GM12865 (cell line): ENCODE measurements at regions not wholly inside any gene's neighbourhood (a gene's known extent, or its start where the extent isn't known, plus 50 kb on each side); places are given as distances from the start of the nearest gene placed in this dataset.

ENCODE experiments used
- DNase-seq: peaks from one replicate; pipeline ENCODE4 v3.0.0; 2010; ENCODE audit warnings: low read depth
- H3K4me3 ChIP-seq: 2 replicates; pipeline ENCODE4 v1.5.1; 2011; ENCODE audit warnings: mild to moderate bottlenecking, low read depth, low read length, control low read depth
- CTCF ChIP-seq: IDR thresholded peaks from 2 replicates; pipeline ENCODE4 v1.5.1; 2011; ENCODE audit warnings: low read length, control low read depth, low read depth, inconsistent platforms; ENCODE audit not compliant: insufficient read depth; ENCODE audit errors: missing control alignments

- TF ChIP-seq CTCF, result no peak
- no peak overlapping the region for H3K4me3 ChIP-seq
- DNase-seq, result no peak
These were observed 353.0 kb downstream of the NDFIP2 start for GRCh38 chr13:79833991-79834390.

- DNase-seq, result no peak
- no peak for TF ChIP-seq CTCF
- H3K4me3 ChIP-seq, result no peak overlapping the region
These were observed 350.6 kb downstream of the NDFIP2 start for GRCh38 chr13:79831556-79831955.

GRCh38 chr13:79830945-79831344, 350.0 kb downstream of the NDFIP2 start:
- no peak for TF ChIP-seq CTCF
- no peak for DNase-seq
- no peak overlapping the region for H3K4me3 ChIP-seq

- no peak for TF ChIP-seq CTCF
- DNase-seq, result no peak
- no peak overlapping the region for H3K4me3 ChIP-seq
These were observed 349.5 kb downstream of the NDFIP2 start for GRCh38 chr13:79830426-79830825.

- no peak overlapping the region for H3K4me3 ChIP-seq
- no peak for DNase-seq
- no peak for TF ChIP-seq CTCF
These were observed 348.9 kb downstream of the NDFIP2 start for GRCh38 chr13:79829880-79830279.

- TF ChIP-seq CTCF, result no peak
- no peak overlapping the region for H3K4me3 ChIP-seq
- DNase-seq, result no peak
These were observed 345.0 kb downstream of the NDFIP2 start for GRCh38 chr13:79825959-79826358.

GRCh38 chr13:79815041-79815440, 334.1 kb downstream of the NDFIP2 start:
- H3K4me3 ChIP-seq, result no peak overlapping the region
- DNase-seq, result no peak
- TF ChIP-seq CTCF, result no peak
